Right kidney (tissue), 1 donor: ENCODE measurements at regions not wholly inside any gene's neighbourhood (a gene's known extent, or its start where the extent isn't known, plus 50 kb on each side); places are given as distances from the start of the nearest gene placed in this dataset.
"Not testable (repeated sequence)": the region's sequence is repeated elsewhere in the genome, so short reads cannot be mapped to it uniquely, and the experiment has no call there.

ENCODE experiments used
- DNase-seq: peaks from one replicate; pipeline ENCODE4 v3.0.0-alpha.2; 2016

DNA sequence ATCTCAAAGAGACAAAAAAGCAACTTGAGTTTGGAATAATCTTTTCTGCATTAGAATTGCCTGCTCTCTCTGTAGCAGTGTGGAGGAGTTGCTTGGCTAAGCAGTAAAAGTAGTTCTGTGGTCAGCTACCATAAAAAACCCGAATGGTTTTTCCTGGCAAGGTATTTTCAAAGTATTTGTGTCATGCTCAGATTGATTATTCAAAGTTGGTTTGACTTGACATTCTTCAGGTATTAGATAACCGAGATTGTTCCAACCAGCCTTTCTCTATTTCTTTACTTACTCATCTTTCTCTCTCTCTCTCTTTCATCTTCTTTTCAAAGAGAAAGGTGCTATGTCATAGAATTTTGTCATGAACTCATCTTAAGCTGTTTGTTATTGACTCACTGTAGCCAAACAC, 404.9 kb downstream of the CPS1 start:
- no peak for DNase-seq

DNA sequence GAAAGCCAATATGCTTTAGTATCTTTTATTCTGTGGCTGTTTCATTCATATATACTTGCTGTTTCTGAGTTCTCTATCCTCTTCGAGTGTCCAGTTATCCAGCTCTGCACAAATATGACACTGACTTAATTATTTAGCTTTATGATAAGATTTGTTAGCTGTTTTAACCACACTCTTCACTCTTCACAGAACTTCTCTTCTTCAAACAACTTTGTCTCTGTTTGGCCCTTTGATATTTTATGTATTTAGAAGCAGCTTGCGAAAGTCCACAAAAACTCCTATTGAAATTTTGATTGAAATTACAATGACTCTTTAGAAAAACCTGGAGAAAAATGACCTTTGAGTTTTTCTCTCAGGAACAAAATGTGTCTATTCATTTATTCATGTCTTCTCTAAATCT, 407.0 kb downstream of the CPS1 start:
- DNase-seq: no peak

DNA sequence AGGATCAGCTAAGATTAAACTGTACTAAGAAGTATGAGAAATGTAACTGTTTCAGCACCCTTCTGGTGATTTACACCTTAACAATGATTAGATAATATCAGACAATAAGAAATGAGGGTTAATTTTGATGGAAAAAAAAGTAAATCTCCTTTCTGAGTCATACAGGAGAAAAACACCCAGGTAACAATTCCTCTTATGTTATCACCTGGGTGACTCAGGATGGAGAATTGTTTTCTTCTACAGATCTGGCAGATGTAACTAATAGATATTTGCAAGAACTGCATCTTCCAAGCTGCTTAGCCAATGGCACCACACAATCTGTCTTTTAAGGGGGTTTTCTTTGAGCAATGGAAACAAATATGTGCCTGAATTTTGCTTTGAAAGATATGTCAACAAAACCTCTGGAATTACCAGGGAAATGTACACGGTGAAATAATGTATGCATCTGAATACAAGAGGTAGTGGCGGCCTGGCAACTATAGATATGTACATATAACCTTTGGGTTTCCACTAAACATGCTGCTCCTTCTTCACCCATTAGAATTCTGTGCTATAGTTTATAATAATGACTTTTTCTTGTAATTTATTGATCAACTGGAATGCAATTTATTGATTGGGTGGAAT, 407.9 kb downstream of the CPS1 start:
- DNase-seq: no peak

DNA sequence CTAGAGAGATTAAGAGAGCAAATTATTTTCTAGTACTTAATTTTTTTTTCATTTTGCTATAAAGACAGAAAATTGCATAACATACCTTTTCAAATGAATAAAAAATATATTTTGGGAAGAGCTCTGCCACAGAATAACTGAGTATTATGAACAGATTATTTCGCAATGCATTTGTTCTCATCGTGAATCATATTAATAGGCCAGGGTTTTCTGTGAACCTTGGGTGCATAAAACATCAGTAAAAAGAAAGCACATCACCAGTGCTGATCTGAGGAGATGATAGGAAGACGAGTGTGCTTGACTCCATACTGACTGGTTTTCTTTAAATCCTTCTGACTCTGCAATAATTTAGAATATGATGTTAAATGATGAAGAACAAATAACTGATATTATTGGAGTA, 409.1 kb downstream of the CPS1 start:
- no peak for DNase-seq

DNA sequence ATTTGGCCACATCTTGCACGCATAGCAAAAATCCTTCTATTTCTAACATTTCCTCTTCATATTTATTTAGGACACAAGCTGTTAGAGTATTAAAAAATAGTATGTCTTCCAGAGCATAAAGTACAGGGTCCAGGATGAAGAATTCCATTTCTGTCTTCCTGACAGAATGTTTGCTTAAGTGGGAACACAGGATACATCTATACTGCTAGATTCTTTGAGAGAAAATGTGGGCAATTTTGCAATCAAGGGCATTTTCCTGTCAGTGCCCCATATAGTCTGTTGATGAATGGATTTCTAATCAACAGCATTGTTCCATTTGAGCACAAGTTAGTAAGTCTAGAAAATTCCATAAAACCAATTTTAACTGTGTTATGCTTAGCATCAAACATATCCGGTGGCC, 409.9 kb downstream of the CPS1 start:
- DNase-seq: no peak

DNA sequence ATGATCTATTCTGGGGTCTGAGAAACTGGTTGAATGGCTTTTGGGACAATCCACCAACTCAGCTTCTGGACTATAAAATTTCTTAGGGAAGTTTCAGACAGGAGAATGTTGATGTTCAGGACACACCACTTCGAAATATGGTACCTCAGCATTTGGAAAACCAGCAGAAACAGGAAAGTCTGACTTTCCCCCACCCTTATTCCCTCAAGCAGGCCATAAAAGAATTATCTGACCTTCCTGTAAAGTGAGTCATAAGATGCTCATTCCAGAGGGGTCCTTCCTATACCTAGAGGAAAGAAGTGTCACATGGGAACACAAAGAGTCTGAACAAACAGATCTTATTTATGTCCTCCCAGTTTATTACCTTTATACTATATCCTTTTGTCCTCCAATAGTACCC, 415.0 kb downstream of the CPS1 start:
- DNase-seq: no peak

DNA sequence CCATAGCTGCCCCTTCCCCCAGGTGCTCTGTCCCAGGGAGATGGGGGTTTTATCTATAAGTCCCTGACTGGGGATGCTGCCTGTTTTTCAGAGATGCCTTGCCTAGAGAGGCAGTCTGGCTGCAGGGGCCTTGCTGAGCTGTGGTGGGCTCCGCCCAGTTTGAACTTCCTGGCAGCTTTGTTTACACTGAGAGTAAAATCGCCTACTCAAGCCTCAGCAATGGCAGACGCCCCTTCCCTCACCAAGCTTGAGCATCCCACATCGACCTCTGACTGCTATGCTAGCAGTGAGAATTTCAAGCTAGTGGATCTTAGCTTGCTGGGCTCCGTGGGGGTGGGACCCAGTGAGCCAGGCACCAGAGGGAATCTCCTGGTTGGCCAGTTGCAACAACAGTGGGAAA, 430.4 kb downstream of the CPS1 start:
- not testable (repeated sequence) for DNase-seq

DNA sequence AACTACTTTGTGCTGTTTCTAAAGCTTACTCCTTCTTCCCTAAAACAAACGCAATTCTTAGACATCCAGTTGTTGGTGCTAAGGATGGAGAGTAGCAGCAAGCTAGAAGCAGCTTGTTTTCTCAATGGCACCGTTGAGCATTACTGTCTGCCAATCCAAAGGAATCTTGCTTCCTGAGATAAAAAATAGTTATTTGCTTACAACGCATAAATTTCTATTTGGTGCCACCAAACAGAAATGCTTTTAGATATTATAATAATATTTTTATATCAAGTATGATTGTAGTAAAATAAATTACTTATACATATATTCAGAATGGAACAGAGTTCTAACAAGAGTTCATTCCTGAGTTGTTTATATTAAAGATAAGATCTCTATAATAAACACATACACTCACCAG, 434.7 kb downstream of the CPS1 start:
- DNase-seq: no peak

DNA sequence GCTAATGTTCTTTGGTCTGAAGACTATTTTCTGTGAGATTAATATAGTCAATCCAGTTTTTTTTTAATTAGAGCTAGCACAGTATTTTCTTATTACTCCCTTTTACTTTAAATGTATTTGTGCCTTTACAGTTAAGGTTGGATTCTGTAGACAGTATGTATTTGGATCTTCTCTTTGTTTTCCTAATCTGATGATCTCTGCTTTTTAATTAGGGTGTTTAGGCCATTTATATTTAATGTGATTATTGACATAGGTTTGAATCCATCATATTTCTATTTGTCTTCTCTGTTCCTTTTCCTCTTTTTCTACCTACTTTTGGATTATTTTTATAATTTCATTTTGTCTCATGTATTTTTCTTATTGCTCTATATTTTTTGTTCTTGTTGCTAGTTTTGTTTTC, 437.7 kb downstream of the CPS1 start:
- DNase-seq: no peak

DNA sequence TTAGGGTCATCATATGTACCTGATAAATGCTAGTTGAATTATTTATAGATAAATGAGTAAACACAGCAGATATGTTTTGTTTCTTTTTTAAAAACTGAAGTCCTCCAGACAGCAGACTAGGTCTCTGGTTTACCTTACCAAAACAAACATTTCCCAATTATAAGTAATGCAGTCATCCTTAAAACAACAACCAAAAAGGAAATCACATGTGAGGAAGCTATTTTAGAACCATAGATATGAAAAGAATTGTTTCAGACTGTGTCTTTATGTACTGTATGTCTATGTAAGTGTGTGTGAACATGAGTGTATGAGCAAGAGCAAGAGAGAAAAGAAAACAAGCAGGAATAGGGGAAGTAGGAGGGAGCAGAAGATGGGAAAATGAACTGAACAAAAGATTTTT, 441.0 kb downstream of the CPS1 start:
- no peak for DNase-seq

DNA sequence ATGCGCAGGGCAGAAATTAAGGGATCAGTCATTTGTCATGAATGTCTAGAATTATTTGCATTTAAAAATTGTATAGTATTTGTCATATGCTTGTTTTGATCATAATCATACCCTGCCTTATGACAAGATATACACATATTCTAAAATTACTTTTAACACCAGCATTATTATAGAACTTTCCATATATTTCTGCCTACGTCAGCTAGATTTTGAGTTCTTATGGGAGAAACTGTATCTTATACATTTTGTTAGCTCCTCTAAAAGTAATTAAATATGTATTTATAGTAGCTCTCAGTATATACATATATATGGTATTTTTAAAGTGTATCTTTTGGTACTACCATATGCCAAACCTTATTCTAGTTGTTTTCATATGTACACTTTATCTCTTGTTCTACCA, 441.9 kb downstream of the CPS1 start:
- no peak for DNase-seq

DNA sequence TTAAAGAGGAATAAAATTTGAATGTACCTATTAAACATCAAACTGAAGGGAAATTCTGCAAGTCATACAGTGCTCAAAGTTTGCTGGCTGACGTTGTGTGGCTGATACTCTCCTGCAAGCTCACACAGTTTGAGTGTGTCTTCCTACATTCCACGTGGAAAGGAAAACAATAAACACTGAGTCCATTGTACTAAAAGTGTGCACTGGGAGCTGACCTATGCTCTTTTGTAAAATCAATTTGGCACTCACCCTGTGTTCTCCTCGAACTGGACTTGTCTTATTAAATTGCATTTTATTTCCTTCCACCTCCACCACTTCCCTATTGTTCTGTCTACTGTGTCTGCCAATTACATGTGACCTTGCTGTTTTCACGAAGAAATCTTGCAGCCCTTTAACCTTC, 458.0 kb downstream of the CPS1 start:
- no peak for DNase-seq

DNA sequence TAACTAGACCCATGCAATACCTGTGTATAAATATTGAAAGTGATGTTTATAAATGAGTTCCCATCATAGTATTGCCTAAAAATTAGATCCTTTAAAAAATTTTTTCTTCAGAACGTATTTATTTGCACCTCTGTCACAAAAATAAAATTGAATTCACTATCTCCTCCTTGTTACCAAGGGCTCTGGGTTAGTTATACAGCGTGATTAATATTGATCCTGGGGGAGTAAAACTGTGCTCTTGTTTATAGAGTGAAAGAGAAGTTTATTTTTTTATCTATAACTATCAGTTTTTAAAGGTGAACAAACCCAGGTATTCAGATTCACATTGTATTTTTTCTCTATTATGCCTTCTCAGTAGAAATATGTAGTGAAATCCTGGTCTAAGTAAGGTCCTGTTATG, 458.5 kb downstream of the CPS1 start:
- no peak for DNase-seq

DNA sequence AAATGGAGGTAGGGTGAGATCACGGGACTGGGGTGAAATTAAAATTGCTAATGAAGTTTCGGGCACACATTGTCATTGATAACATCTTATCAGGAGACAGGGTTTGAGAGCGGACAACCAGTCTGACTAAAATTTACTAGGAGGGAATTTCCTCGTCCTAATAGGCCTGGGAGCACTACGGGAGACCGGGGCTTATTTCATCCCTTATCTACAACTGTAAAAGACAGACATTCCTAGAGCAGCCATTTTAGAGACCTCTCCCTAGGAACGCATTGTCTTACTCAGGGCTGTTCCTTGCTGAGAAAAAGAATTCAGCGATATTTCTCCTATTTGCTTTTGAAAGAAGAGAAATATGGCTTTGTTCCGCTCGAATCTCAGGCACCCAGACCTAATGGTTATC, 468.7 kb downstream of the CPS1 start:
- DNase-seq: not testable (repeated sequence)

DNA sequence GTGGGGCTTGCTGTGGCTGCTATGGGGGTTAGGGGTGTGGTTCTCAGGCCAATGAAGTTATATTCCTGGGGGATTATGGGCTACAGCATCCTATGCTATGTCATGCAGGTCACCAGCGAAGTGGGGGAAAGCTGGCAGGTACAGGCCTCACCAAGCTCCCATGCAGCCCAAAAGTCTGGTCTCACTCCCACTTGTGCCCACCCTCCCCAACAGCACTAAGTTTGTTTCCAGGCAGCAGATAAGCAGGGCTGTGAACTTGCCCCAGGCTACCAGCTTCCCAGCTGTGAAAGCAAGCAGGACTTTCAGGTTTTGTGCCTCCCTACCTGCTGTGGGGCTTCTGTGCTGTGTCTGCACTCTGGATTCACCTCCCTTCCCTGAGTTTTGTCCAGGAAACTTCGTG, 469.7 kb downstream of the CPS1 start:
- DNase-seq: no peak

DNA sequence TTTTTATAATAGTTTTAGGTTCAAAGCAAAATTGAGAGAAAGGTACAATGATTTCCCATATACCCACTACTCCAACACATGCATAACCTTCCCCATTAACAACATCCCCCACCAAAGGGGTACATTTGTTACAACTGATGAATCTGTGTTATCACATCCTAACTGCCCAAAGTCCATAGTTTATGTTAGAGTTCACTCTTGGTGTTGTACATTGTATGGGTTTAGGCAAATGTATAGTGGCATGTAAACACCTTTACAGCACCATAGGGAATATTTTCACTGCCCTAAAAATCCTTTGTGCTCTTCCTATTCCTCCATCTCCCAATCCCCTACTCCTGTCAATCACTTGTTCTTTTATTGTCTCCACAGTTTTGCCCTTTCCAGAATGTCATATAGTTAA, 471.6 kb downstream of the CPS1 start:
- DNase-seq: no peak

DNA sequence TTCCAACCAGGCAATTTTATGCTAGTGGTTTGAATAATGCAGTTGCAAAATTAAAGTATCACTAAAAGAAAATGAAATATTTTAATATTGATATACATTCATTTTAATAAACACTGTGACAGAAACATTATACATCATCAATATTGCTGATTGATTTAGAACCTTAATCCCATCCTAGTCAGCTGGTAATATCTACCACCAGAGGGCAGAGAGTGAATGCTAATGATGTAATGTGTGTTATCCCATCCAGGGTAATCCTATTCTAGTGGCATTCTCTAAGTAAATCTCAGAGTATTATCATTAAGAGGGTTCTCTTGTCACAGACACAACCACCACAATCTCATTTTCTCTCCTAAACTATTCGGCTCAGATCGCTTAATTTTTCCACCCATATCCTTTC, 477.4 kb downstream of the CPS1 start:
- no peak for DNase-seq

DNA sequence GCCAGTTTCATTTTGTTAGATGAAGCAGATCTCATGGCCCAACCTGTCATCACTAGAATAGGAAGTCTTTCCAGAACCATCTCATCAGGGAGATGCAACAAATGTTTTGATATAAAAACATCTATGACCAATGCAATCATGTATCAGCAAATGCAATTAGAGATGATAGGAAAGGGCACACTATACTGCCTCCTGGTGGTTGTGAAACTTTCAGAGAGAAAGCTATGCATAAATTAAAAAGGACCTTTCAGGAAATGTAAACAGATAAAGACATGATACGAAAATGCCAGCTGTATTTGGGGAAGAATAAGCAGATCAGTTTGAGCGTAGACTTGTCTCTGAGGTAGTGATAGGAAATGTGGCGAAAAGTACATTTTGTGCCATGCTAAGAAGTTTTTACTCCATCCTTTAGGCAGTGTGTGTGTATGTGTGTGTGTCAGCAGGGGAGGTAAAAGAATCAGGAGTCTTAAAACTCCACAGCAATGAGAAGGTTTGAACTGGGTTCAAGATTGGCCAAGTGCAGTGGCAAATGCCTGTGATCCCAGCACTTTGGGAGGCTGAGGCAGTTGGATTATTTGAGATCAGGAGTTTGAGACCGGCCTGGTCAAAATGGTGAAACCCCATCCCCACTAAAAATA, 479.3 kb downstream of the CPS1 start:
- peak; percentile 14 for DNase-seq

DNA sequence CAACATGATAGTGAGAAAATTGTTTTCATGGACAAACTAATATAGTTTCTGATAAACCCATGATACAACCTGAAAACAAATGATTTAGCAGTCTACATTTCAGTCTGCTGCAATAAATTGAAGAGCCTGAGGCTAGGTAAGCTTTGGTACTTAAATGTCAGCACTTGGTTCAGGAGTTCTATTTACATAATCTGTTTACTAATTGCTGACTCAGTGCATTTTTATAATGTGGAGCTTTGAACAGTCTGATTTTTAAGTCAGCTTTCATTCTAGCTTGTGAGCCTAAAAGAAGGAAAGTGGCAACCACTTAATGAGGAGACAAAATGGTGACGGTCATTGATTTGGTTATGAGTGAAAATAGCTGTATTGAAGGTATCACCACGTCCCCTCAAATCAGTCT, 488.6 kb downstream of the CPS1 start:
- DNase-seq: no peak

DNA sequence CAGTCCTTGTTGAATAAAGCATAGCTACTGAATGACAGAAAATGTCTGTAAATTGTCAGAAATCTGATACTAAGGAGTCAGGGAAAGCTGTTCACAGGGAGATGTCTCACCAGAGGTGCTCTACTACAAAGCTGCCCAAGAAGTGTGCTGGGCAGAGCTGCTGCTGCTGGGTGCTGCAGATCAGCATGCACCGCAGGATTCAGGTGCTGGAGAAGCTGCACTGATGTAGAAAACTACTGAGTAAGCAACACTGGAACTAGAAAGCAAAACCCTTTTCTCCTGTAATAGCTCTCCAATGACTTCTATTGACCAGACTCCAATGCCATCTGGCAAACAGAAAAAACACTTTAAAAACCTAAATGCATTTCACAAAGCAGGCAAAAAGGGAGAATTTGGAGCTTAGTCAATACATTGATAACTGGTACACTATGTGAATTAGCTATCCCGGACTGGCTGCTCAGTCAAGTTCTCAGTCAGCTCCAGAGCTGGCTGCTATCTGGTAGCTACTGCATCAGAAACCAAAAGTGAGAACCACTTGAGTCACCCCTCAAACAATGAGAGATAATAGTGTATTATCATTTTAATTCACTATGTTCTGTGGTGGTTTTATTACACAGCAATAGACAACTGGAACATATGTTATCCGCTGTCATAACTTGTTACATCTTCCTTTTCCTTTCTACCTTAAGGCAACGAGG, 493.1 kb downstream of the CPS1 start:
- DNase-seq: no peak

DNA sequence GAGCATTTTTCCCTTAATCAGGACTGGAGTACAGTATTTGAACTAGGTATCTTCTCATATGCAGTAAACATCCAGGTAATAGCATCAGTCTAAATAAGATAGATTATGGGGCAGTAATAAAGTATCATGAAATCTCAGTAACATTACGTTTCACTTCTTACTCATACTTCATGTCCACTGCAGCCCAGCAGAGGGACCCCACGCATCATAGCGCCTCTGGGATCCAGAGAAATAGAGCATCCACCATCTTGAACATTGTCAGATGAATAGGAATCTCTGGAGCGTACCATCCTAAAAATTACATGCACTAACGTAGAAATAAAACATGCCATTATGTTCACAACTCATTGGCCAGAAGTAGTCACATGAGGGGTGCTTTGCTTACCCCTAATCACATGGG, 499.0 kb downstream of the CPS1 start:
- no peak for DNase-seq

DNA sequence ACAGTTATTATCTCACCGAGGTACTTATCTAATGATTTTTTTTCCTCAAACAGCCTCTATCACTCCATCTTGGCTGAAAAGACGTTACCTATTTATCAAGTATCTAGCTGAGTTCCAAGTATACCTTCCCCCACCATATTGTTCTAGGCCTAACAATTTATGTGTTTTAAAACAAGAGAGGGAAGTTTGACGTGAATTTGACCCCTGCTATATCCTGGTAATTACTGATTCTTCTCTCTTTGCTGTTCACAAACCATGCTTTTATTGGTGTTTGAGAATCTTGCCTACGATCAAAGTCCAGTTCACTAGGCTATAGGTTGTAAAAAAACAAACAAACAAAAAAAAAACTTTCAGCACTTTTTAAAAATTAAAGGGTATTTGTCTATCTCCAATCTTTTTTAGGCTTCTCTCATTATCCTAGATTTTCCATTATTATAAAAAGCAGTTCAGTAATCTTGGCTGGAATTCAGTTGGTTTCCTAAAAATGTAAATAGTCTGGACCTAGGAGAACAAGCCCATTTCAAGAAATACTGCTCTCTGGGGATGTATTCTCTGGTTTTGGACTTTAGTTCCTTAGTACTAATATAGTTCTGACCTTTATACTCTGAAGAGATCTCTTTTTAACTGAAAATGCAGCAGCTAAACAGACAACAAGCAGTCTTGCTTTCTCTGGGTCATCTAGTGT, 505.4 kb downstream of the CPS1 start:
- DNase-seq: no peak

DNA sequence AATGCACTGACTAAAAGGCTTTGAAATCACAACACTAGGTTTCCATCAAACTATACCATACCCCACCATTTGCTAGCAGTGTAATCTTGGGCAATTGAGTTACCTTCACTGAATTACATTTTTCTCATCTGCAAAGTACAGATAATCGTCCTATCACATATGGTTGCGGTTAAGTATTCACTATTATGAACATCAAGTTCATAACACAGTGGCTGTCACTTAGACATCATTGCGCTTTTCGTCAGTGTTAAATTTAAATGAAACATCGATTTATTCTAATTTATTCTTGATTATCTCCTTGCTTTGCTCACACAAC, 505.9 kb downstream of the CPS1 start:
- no peak for DNase-seq

DNA sequence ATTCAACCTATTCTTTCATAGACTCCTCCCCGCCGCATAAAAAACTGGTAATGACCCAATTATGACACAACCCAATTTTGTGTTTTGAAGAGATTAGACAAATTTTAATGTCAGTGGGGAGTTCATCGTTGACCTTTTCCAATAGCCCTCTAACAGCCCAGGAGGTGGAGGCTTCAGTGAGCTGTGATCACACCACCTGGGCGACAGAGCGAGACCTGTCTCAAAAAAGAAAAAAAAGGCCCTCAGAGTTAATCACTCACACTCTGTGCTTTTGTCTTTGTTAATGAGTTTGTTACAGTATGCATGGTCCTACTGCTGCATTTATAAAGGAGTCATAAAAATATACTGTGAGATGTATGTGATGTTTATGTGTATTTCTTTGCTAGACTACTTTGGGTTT, 510.6 kb downstream of the CPS1 start:
- DNase-seq: no peak
